Ishikawa (cell line): ENCODE measurements at regions not wholly inside any gene's neighbourhood (a gene's known extent, or its start where the extent isn't known, plus 50 kb on each side); places are given as distances from the start of the nearest gene placed in this dataset.

Experiments used
- CEBPB ChIP-seq: IDR thresholded peaks from 2 replicates; pipeline ENCODE4 v1.6.1; 2012
- CREB1 ChIP-seq: IDR thresholded peaks from 2 replicates; pipeline ENCODE4 v1.6.1; 2012; ENCODE audit warnings: low read depth
- EGR1 ChIP-seq: IDR thresholded peaks from 2 replicates; pipeline ENCODE4 v1.6.1; 2012
- EP300 ChIP-seq: IDR thresholded peaks from 2 replicates; pipeline ENCODE4 v1.6.1; 2012; ENCODE audit warnings: borderline replicate concordance
- FOXM1 ChIP-seq: IDR thresholded peaks from 2 replicates; pipeline ENCODE4 v1.6.1; 2012; ENCODE audit warnings: low read depth, borderline replicate concordance
- MAX ChIP-seq: IDR thresholded peaks from 2 replicates; pipeline ENCODE4 v1.6.1; 2012
- NFIC ChIP-seq: IDR thresholded peaks from 2 replicates; pipeline ENCODE4 v1.6.1; 2012
- RAD21 ChIP-seq: IDR thresholded peaks from 2 replicates; pipeline ENCODE4 v1.6.1; 2012; ENCODE audit warnings: low read depth
- REST ChIP-seq: IDR thresholded peaks from 2 replicates; pipeline ENCODE4 v1.6.1; 2012; ENCODE audit warnings: low read depth, mild to moderate bottlenecking
- TAF1 ChIP-seq: IDR thresholded peaks from 2 replicates; pipeline ENCODE4 v1.6.1; 2012; ENCODE audit warnings: low read depth, mild to moderate bottlenecking
- TCF12 ChIP-seq: IDR thresholded peaks from 2 replicates; pipeline ENCODE4 v1.6.1; 2012; ENCODE audit warnings: low read depth
- TEAD4 ChIP-seq: IDR thresholded peaks from 2 replicates; pipeline ENCODE4 v1.6.1; 2012
- YY1 ChIP-seq: IDR thresholded peaks from 2 replicates; pipeline ENCODE4 v1.6.1; 2012; ENCODE audit warnings: low read depth
- ZBTB7A ChIP-seq: IDR thresholded peaks from 2 replicates; pipeline ENCODE4 v1.6.1; 2012; ENCODE audit warnings: low read depth
- TF ChIP-seq, protein P1 (sequence below): IDR thresholded peaks from 2 replicates; pipeline ENCODE4 v1.6.1; 2012

DNA sequence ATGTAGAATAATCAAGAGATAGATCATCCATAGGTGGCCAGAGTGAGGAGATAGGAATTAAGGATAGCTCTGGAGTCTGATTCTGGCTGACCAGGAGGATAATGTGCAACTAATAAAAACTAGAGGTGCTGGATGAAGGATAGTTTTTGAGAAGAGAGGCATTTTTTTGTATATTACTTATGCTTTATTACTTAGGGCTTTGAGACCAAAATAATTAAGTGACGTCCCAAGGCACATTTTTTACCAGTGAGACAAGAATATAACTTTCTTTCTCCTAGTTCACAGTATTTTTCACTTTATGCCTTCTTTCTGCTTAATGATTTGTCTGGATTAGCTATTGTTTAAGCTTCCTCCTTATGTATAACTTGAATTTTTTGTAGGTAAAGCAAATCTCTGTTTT, 756.6 kb downstream of the TSN start:
- TF ChIP-seq MAX (no peak), EP300 (no peak), ZBTB7A (no peak), YY1 (no peak), TCF12 (no peak), CREB1 (no peak), REST (no peak), RAD21 (no peak)
- TF ChIP-seq, protein P1, sequence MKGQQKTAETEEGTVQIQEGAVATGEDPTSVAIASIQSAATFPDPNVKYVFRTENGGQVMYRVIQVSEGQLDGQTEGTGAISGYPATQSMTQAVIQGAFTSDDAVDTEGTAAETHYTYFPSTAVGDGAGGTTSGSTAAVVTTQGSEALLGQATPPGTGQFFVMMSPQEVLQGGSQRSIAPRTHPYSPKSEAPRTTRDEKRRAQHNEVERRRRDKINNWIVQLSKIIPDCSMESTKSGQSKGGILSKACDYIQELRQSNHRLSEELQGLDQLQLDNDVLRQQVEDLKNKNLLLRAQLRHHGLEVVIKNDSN, result no peak

DNA sequence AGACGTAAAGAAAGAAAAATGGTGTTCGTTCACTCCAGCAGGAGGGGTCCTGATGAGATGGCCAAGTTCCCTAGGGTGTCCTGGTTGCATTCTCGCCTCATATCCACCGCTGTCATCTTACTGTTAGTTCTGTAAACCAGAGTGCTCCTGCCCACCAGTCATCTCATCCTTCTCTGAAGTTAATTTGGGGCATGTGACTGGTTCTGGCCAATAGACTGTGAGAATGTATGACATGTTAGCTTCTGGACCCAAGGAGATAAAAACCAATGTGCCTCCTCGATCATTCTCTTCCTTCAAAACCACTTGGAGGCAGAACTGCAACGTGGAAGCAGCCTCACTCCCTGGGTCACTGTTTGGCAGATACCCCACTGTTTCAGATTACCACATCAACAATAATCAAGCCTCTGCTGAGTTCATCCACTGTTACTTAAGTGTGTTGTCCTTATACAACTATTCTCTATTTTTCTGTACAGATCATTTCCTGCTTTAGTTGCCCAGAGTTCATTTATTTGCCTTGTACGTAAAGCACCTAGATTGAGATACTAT, 759.1 kb downstream of the TSN start:
- TF ChIP-seq REST, result no peak
- TF ChIP-seq RAD21, result peak; percentile 44; the same call in 1 of the 2 replicates
- TF ChIP-seq, protein P1, result peak; percentile 77
- peak; percentile 18; the same call in 1 of the 2 replicates for TF ChIP-seq MAX
- TF ChIP-seq EGR1, result no peak
- no peak; the same call in 1 of the 2 replicates for TF ChIP-seq EP300

GRCh38 chr2:122515731-122516290, 760.4 kb downstream of the TSN start:
- TF ChIP-seq TAF1, result no peak
- no peak for TF ChIP-seq YY1
- TF ChIP-seq MAX, result no peak
- no peak for TF ChIP-seq CREB1

DNA sequence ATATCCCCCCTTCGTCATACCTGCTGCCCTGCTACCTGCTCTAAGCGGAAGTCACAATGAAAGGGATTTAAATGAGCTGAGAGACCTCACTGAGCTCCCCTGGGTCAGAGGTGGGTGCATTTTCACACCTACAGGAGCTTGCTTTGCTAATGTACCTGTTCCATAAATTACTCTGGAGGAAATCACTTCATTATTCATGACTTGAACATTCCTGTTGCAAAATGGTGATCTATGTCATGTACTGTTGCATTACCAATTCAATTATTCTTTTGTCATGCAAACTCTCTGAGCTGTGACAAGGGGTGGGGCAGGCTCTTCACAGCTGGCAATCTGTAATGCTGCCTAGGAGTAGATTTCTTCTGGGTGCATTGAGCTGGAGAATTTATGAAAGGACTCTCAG, 761.3 kb downstream of the TSN start:
- peak; percentile 96 for TF ChIP-seq FOXM1
- peak; percentile 98 for TF ChIP-seq TCF12
- peak; percentile 26; the same call in 1 of the 2 replicates for TF ChIP-seq RAD21
- TF ChIP-seq ZBTB7A, result no peak
- TF ChIP-seq, protein P1, result no peak
- TF ChIP-seq MAX, result peak; percentile 42; the same call in 1 of the 2 replicates
- TF ChIP-seq YY1, result peak; percentile 63
- peak; percentile 97 for TF ChIP-seq CEBPB
- TF ChIP-seq TAF1, result no peak
- TF ChIP-seq REST, result no peak; the same call in 1 of the 2 replicates
- peak; percentile 99 for TF ChIP-seq EP300
- no peak; the same call in 1 of the 2 replicates for TF ChIP-seq CREB1
- TF ChIP-seq TEAD4, result peak; percentile 96
- peak; percentile 91 for TF ChIP-seq NFIC
